Dermis blood vessel endothelial cell (primary cell): ENCODE measurements at regions not wholly inside any gene's neighbourhood (a gene's known extent, or its start where the extent isn't known, plus 50 kb on each side); places are given as distances from the start of the nearest gene placed in this dataset.

Source experiments
- DNase-seq: peaks from one replicate; pipeline ENCODE4 v3.0.0; 2010

DNA sequence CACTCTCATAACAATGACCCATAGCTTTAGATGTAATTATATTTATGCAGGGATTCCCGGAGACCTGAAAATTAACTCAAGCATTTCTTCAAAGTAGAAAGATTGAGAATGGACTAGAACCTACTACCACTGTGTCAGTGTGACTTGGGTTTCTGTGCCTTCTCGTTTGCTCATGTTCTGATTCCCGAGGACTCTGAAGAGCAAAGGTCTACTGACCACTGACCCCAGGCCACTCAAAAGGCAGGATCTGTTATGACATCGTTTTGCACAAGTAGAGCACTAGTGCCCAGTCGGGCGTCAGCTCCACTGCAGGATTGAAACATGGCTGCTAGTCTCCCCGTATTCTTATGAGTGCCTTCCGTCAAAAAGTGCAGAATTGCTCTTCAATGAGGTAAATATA, 53.8 kb upstream of the DHRS4 start:
- no peak for DNase-seq

DNA sequence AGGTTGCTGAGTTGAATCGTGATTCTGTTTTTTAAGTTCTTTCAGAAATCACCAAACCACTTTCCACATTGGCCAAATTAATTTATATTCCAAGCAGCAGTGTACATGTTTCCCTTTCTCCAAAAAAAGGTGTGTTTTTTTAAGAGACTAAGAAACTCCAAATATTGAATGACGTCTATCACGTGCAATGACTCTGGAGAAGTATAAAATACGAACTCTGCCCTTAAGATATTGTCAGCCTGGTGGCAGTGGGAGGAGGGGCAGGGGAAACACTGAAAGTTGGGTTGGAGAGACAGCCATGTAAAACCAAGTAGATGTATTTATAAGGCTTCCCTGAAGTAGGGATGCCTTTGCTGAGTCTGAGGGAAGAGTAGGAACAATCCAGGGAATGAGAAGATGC, 50.1 kb upstream of the DHRS4 start:
- DNase-seq, result no peak
